Activated CD4-positive, CD25-positive, alpha-beta regulatory T cell treated with anti-CD3 and anti-CD28 coated beads, Interleukin-2, amount 50 U/mL, for 24 hours (primary cell): ENCODE measurements at regions not wholly inside any gene's neighbourhood (a gene's known extent, or its start where the extent isn't known, plus 50 kb on each side); places are given as distances from the start of the nearest gene placed in this dataset.

Experiments used
- ATAC-seq, 2 donors: fragments of 150-1000 bp; cut with Tn5 transposase; one replicate each; pipeline ENCODE4 v1.10.0; 2021; ENCODE audit warnings: mild to moderate bottlenecking in 1 of 2, moderate library complexity in 1 of 2

DNA sequence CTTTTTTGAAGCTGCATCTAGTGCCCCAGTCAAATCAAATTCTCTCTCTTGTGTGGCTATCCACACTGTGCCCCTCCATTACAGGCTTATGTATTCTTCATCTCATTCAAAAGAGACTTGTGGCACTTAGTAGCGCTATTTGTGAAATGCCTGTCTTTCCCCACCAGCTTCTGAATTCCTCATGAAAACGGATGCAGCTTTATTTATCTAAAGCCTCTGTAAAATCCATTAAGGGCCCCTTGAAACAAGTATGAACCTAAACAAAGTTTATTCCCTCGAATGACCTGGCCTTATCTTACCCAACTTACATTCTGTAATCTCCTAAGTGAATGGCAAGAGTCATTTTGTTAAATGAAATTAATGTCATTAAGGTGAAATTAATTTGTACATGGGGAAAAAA is 417.4 kb upstream of the PIK3C3 start:
- ATAC-seq = no peak

DNA sequence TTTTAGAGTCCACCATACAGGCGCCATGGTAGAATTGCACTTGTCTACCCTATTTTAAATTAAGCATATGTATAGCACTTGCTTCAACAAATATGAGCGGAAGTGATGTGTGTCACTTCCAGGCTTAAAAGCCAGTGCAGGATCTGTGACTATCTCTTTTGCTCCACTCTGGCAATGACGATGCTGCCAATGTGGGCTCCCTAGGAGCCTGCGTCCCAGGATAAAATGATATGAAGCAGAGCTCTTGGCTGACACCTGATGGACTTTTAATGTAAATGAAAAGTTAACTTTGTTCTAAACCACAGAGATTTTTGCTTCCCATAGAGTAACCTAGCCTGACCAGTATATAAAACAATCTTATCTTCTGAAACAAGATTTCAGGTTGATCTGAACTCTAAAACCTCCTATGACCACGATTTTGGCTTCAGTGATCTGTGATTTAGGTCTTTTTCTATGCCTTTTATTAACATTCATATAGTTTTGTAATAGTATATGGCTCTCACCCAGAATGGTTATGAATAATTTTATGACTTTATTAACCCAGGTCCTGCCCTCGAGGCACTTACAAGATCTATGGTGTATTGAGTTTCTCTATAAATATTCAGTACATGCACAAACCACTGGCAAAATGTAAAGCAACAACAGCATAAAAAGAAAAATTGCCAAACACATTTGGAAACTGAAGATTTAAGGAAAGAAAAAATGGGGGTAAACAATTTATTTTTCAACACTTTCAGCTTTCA is 422.5 kb upstream of the PIK3C3 start:
- no peak for ATAC-seq

DNA sequence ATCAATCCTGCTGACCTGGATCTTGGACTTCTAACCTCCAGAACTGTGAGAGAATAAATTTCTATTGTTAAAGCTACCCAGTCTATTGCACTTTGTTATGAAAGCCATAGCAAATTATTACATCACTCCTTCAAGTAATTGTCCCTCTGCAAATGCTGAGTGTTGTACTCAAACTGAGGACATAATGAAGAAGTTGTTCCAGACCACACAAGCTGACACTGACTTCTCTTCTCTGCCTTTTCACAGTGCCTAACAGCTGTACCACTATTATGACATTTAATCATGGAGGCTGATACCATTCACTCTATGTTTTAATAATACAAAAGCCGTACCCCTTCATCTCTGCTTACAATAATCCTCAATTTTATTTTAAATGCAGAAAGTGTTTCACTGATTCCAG is 424.1 kb upstream of the PIK3C3 start:
- no peak for ATAC-seq

- ATAC-seq = no peak
These were observed 425.9 kb upstream of the PIK3C3 start for GRCh38 chr18:41529093-41529492.

DNA sequence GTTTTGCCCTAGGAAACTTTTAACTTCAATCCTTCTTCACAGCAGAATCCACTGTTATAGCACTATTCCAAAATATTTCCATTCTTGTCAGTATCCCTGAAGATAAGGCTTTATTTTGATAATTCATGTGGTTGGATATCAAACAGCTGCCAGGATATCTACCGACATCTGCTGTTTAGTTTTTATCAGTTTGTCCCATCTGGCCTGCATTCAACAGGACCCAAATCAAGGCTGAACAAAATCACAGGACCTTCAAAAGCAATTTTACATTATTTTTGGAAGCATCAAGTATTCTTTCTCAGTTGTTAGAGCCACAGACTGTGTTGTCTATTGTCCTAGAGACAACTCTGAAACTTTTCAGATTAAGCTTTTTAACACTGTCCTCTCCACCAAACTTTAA is 429.0 kb upstream of the PIK3C3 start:
- no peak for ATAC-seq

- no peak for ATAC-seq
These were observed 430.2 kb upstream of the PIK3C3 start for GRCh38 chr18:41524674-41525470.

DNA sequence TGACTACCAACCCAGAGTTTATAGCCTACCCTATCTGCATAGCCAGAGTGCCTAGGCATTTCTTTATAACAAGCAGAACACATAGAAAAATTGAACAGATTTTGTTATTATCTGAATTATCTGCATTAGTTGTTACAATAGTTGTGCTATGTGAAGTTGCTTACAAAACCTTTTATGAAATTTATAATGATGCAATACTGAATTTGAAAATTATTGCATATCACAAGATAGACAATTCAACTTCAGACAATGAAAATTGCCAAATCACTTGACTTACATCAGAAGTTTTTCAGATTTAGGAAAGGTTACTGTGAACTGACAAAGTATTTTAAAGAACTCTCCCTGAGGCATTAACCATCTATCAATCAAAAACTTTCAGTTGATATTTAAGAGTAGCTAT is 437.9 kb upstream of the PIK3C3 start:
- ATAC-seq = no peak

DNA sequence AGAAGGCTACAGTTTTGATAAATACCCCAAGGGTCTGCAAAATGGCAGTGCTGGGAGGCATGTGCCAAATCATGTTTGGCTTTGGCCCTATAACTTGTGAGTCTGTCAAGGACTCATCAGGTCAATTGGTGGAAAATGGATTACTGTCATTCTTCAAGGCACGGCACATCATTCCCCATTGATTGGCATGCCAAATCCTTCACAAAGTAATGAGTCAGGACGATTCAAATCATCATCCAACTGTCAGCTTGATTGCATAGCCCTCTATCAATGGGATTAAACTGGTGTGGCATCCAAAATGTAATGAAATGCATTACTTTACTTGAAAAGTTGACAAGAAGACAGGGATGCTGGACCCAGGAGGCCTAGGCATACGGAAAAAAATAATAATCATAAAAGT is 441.6 kb upstream of the PIK3C3 start:
- ATAC-seq = no peak

GRCh38 chr18:41504316-41504715 is 450.7 kb upstream of the PIK3C3 start:
- no peak for ATAC-seq

DNA sequence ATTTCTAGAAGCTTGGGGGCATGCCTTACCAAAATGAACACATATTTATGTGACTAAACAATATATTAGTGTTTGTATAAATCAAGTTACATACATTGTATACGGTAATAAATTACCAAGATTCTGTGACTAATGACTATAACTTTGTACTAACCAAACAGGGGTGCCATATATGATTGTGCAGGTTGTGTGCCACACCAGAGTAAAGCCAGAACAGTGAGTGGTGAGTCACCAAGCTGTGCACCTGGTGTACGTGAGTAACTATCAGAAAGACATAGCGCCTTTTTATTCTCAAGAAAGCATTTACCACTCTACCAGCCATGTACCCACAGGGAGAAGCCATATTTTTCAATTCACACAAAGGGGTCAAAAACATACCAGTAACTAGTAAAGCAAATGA is 453.2 kb upstream of the PIK3C3 start:
- no peak for ATAC-seq

DNA sequence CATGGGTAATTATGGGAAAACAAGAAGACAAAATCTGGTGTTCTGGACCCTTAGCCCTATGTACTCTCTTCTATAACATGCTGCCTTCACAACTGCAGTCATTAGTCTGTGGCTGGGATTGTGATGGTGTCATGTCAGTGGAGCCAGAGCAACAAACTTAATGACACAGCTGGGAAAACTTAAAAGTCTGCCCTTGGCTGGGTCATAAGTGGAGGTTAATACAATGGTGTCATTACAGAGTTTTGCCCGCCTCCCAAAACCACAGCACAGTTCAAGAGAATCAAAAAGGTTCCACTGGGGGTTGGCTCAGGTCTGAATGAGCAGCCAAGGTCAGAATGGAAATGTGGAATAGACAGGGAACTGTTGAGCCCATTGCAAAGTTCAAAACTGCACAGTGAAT is 455.7 kb upstream of the PIK3C3 start:
- ATAC-seq = no peak

DNA sequence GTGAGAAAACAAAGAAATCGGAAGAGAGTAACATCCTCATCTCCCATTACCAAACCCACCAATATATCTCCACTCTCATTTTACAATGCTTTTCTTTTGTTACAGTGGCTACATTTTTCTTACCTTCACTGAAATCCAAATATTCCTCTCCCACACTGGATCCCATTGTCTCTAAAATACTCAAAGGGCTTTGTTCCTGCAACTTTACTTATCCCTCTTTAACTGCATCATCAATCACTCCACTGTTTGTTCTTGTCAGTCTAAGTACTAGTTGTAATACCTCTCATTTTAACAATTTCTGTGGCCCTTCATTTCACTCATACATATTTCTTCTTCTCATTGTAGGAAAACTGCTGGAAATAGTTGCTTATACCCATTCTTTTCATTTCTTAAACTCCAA is 464.2 kb upstream of the PIK3C3 start:
- ATAC-seq = no peak

DNA sequence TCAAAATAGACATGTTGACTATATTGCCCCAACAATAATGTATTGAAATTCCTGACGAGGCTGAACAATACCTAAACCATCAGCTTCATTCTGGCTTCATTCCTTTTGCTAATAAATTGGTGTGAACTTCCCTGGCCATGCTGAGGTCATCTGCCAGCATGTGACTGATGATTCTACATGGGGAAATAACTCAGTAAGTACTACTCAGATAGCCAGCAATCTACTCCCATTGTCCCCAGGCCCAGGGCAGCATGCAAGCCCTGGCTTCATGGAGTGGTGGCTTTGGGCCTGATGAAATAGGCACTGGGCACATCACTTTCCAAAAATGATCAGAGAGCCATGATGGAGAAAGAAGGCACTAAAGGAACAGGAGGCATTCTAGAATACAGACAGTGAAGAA is 468.5 kb upstream of the PIK3C3 start:
- no peak for ATAC-seq

GRCh38 chr18:41484069-41484468 is 471.0 kb upstream of the PIK3C3 start:
- no peak for ATAC-seq

- no peak for ATAC-seq
These were observed 472.5 kb upstream of the PIK3C3 start for GRCh38 chr18:41482501-41482900.

- ATAC-seq = no peak
These were observed 488.4 kb upstream of the PIK3C3 start for GRCh38 chr18:41466436-41467160.

GRCh38 chr18:41465386-41465785 is 489.6 kb upstream of the PIK3C3 start:
- no peak for ATAC-seq

DNA sequence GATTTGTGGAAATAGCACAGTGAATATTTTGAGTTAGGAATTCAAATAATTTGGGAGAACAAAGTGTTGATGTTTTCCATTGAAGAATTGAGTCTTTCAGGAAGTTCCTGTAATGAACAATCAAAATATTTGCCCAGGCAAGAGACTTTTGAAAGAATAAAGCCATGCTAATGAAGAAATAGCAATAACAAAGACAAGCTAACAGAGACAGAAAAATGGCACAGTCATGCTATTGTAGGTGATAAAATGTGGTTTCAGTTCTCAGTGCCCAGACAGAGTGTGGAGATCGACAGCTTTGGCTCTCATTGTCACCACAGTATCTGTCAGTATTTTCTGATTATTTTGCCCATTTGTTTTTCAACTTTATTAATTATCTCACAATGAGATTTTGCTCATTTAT is 490.8 kb upstream of the PIK3C3 start:
- no peak for ATAC-seq

GRCh38 chr18:41462946-41463345 is 492.1 kb upstream of the PIK3C3 start:
- ATAC-seq = no peak

- no peak for ATAC-seq
These were observed 493.9 kb upstream of the PIK3C3 start for GRCh38 chr18:41461114-41461513.

DNA sequence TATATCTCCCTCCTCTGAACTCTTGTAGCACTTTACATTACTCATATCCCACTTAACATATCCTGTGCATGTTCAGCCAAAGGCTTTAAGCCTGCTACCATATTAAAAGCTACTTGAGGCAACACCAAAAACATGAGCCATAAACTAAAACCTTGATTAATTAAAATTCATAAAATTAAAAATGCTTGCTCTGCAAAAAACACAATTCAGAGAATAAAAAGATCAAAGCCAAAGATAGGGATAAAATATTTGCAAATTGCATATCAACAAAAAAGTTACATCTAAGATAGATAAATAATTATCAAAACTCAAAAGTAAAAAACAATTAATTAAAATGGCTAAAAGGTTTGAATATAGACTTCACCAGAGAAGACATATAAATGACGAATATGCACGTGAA is 495.4 kb upstream of the PIK3C3 start:
- ATAC-seq = no peak

- ATAC-seq = no peak
These were observed 496.7 kb upstream of the PIK3C3 start for GRCh38 chr18:41458376-41458775.

DNA sequence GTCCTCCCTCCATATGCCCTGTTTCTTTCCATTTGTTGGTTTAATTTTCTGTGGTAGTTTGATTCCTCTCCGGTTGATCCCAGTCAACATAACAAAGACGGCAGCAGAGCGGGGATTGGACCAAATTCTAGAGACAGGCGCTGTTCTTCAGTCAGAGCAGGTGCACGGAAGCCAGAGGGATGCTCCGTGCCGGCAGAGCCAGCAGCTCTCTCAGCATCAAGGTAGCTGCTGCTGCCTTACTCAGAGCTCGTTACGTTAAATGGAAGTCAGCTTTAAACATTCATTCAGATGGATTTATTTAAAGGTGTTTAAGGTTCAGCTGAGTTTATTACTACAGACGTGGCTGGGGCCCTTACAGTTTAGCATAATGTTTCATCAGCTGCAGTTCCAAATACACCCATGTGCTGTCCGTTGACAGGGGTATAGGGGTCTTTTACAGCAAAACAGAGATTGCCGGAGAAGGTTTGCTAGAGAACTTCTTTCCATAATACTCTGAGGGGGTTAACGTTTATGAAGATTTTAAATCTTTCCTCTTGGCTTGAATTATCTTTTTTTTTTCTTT is 497.2 kb upstream of the PIK3C3 start:
- no peak for ATAC-seq
